HG03064 (cell line): ENCODE measurements at regions not wholly inside any gene's neighbourhood (a gene's known extent, or its start where the extent isn't known, plus 50 kb on each side); places are given as distances from the start of the nearest gene placed in this dataset.

ENCODE experiments used
- ATAC-seq: cut with Tn5 transposase; IDR thresholded peaks from one replicate; pipeline ENCODE4 v1.9.1; 2021; ENCODE audit warnings: low read depth; ENCODE audit not compliant: unreplicated experiment

- no peak for ATAC-seq
Observed at GRCh38 chr1:90413519-90413918, 303.6 kb downstream of the BARHL2 start.

GRCh38 chr1:90412563-90412962, 304.5 kb downstream of the BARHL2 start:
- ATAC-seq = no peak

GRCh38 chr1:90411185-90411584, 305.9 kb downstream of the BARHL2 start:
- ATAC-seq = no peak

- no peak for ATAC-seq
Observed at GRCh38 chr1:90407737-90408136, 309.4 kb downstream of the BARHL2 start.

- no peak for ATAC-seq
Observed at GRCh38 chr1:90405726-90406125, 311.4 kb downstream of the BARHL2 start.

- ATAC-seq = no peak
Observed at GRCh38 chr1:90402893-90403849, 313.9 kb downstream of the BARHL2 start.

GRCh38 chr1:90400131-90400530, 317.0 kb downstream of the BARHL2 start:
- ATAC-seq = no peak

GRCh38 chr1:90396917-90397316, 320.2 kb downstream of the BARHL2 start:
- ATAC-seq = no peak

GRCh38 chr1:90394247-90394646, 322.9 kb downstream of the BARHL2 start:
- ATAC-seq = no peak

GRCh38 chr1:90393025-90393424, 324.1 kb downstream of the BARHL2 start:
- ATAC-seq = no peak

- ATAC-seq = no peak
Observed at GRCh38 chr1:90391126-90391525, 326.0 kb downstream of the BARHL2 start.

- ATAC-seq = no peak
Observed at GRCh38 chr1:90387805-90388204, 329.3 kb downstream of the BARHL2 start.

GRCh38 chr1:90386899-90387720, 330.0 kb downstream of the BARHL2 start:
- no peak for ATAC-seq

- ATAC-seq = no peak
Observed at GRCh38 chr1:90384193-90384592, 332.9 kb downstream of the BARHL2 start.

- no peak for ATAC-seq
Observed at GRCh38 chr1:90382161-90382560, 334.9 kb downstream of the BARHL2 start.

GRCh38 chr1:90381598-90381997, 335.5 kb downstream of the BARHL2 start:
- no peak for ATAC-seq

GRCh38 chr1:90371448-90371813, 345.7 kb downstream of the BARHL2 start:
- ATAC-seq = no peak

GRCh38 chr1:90370686-90371447, 346.2 kb downstream of the BARHL2 start:
- ATAC-seq = no peak

- no peak for ATAC-seq
Observed at GRCh38 chr1:90362163-90362562, 354.9 kb downstream of the BARHL2 start.

GRCh38 chr1:90361026-90361425, 356.1 kb downstream of the BARHL2 start:
- ATAC-seq = no peak

- ATAC-seq = no peak
Observed at GRCh38 chr1:90359994-90360393, 357.1 kb downstream of the BARHL2 start.
